ENCODE measurements at regions not wholly inside any gene's neighbourhood (a gene's known extent, or its start where the extent isn't known, plus 50 kb on each side); places are given as distances from the start of the nearest gene placed in this dataset.

- TF ChIP-seq CTCF (IDR thresholded peaks at IDR 0.05): no peak
- no peak for TF ChIP-seq POLR2A (IDR thresholded peaks at IDR 0.05)
Observed at GRCh38 chr14:80427101-80427500, 215.8 kb upstream of the DIO2 start.

Data from stomach (tissue), 4 donors.